IMR-90 (cell line): ENCODE measurements at regions not wholly inside any gene's neighbourhood (a gene's known extent, or its start where the extent isn't known, plus 50 kb on each side); places are given as distances from the start of the nearest gene placed in this dataset.

Experiments used
- ATAC-seq: fragments of 200-7000 bp; cut with Tn5 transposase; 2 replicates; pipeline ENCODE4 v1.9.1; 2020; ENCODE audit warnings: low read depth, mild to moderate bottlenecking, moderate library complexity
- BruUV-seq: library from RNA; stranded (reverse); fragments of 400-500 nt; replicated peaks from 2 replicates; lab custom pipeline; 2021; lab: Mats Ljungman, UMichigan
- CTCF ChIA-PET: fragments of 300-600 bp; formaldehyde crosslinking; extraction: SDS; loops from one replicate; lab custom pipeline; 2021; ENCODE audit warnings: antibody characterized with exemption; lab: Yijun Ruan, JAX
- POLR2A ChIA-PET: fragments of 300-600 bp; sonication (Branson Sonifier 250); formaldehyde crosslinking; loops from one replicate; lab custom pipeline; 2022; ENCODE audit warnings: antibody characterized with exemption; ENCODE audit not compliant: unreplicated experiment; lab: Charles Lee
- DNase-seq: peaks from one replicate; pipeline ENCODE4 v3.0.0; 2013
- H2AFZ ChIP-seq: replicated peaks from 2 replicates; pipeline ENCODE3; 2013; ENCODE audit warnings: low read length, mild to moderate bottlenecking; ENCODE audit not compliant: poor library complexity
- H2AK5ac ChIP-seq: 2 replicates; pipeline ENCODE4 v1.6.1; 2013; ENCODE audit warnings: low read depth, low read length, inconsistent platforms
- H2AK9ac ChIP-seq: replicated peaks from 2 replicates; pipeline ENCODE3; 2013; ENCODE audit warnings: mild to moderate bottlenecking, low read depth, low read length, moderate library complexity; ENCODE audit not compliant: poor library complexity
- H2BK120ac ChIP-seq: 2 replicates; pipeline ENCODE4 v1.6.1; 2013; ENCODE audit warnings: low read depth, low read length, inconsistent platforms
- H2BK15ac ChIP-seq: 3 replicates; pipeline ENCODE4 v1.6.1; 2013; ENCODE audit warnings: low read depth, low read length, inconsistent platforms
- H2BK20ac ChIP-seq: 2 replicates; pipeline ENCODE4 v1.6.1; 2013; ENCODE audit warnings: low read depth, mild to moderate bottlenecking, inconsistent platforms, low read length, moderate library complexity
- H2BK5ac ChIP-seq: 2 replicates; pipeline ENCODE4 v1.6.1; 2013; ENCODE audit warnings: mild to moderate bottlenecking, low read depth, low read length, inconsistent platforms; ENCODE audit not compliant: poor library complexity, severe bottlenecking
- H3K14ac ChIP-seq: replicated peaks from 2 replicates; pipeline ENCODE4 v1.6.1; 2013; ENCODE audit warnings: low read depth, low read length, inconsistent platforms
- H3K18ac ChIP-seq: 2 replicates; pipeline ENCODE4 v1.6.1; 2013; ENCODE audit warnings: low read depth, low read length, control low read depth
- H3K23ac ChIP-seq: 2 replicates; pipeline ENCODE4 v1.6.1; 2013; ENCODE audit warnings: low read depth, low read length, inconsistent platforms
- H3K27ac ChIP-seq: 2 replicates; pipeline ENCODE4 v1.5.1; 2013; ENCODE audit warnings: mild to moderate bottlenecking, control low read depth, low read length; ENCODE audit not compliant: insufficient read depth
- H3K27me3 ChIP-seq: 2 replicates; pipeline ENCODE4 v1.6.1; 2013; ENCODE audit warnings: low read length; ENCODE audit not compliant: control insufficient read depth, insufficient read depth
- H3K36me3 ChIP-seq: 2 replicates; pipeline ENCODE4 v1.6.1; 2013; ENCODE audit warnings: low read length, mixed read lengths; ENCODE audit not compliant: control insufficient read depth, insufficient read depth
- H3K4ac ChIP-seq: 2 replicates; pipeline ENCODE4 v1.6.1; 2013; ENCODE audit warnings: low read depth, low read length, inconsistent platforms
- H3K4me1 ChIP-seq: 2 replicates; pipeline ENCODE4 v1.6.1; 2013; ENCODE audit warnings: low read length, mixed read lengths; ENCODE audit not compliant: control insufficient read depth, insufficient read depth
- H3K4me2 ChIP-seq: 2 replicates; pipeline ENCODE4 v1.6.1; 2013; ENCODE audit warnings: low read depth, mild to moderate bottlenecking, control low read depth, low read length, moderate library complexity
- H3K4me3 ChIP-seq: 2 replicates; pipeline ENCODE4 v1.5.1; 2013; ENCODE audit warnings: low read depth, mild to moderate bottlenecking, control low read depth, low read length, moderate library complexity; ENCODE audit not compliant: insufficient read depth
- H3K56ac ChIP-seq: 2 replicates; pipeline ENCODE4 v1.6.1; 2013; ENCODE audit warnings: low read length, inconsistent platforms; ENCODE audit not compliant: insufficient read depth; ENCODE audit errors: extremely low read depth
- H3K79me1 ChIP-seq, 2 experiments: 2 replicates each; pipeline ENCODE4 v1.6.1; 2013; ENCODE audit warnings: low read length in 2 of 2, inconsistent platforms in 1 of 2, low read depth in 1 of 2
- H3K9ac ChIP-seq: 2 replicates; pipeline ENCODE4 v1.6.1; 2013; ENCODE audit warnings: low read depth, low read length, control low read depth
- H3K9me1 ChIP-seq: 2 replicates; pipeline ENCODE4 v1.6.1; 2013; ENCODE audit warnings: low read length, inconsistent platforms; ENCODE audit not compliant: insufficient read depth
- H3K9me3 ChIP-seq: 2 replicates; pipeline ENCODE4 v1.6.1; 2013; ENCODE audit warnings: low read length; ENCODE audit not compliant: control insufficient read depth, insufficient read depth
- H4K20me1 ChIP-seq: 2 replicates; pipeline ENCODE4 v1.6.1; 2013; ENCODE audit warnings: low read length, inconsistent platforms; ENCODE audit not compliant: insufficient read depth
- H4K5ac ChIP-seq: 2 replicates; pipeline ENCODE4 v1.6.1; 2013; ENCODE audit warnings: mild to moderate bottlenecking, low read depth, low read length, control low read depth
- H4K8ac ChIP-seq, 2 experiments: 2 replicates each; pipeline ENCODE4 v1.6.1; 2013; ENCODE audit warnings: low read depth in 2 of 2, low read length in 2 of 2, control low read depth in 1 of 2, inconsistent platforms in 1 of 2
- H4K91ac ChIP-seq: 2 replicates; pipeline ENCODE4 v1.6.1; 2013; ENCODE audit warnings: low read depth, low read length, inconsistent platforms; ENCODE audit not compliant: insufficient read depth
- CEBPB ChIP-seq: IDR thresholded peaks from 2 replicates; pipeline ENCODE4 v1.6.1; 2012; ENCODE audit warnings: low read depth, low read length, improper control_type of control experiment
- ELK1 ChIP-seq: fragments of 150-350 bp; IDR thresholded peaks from 2 replicates; pipeline ENCODE4 v1.6.1; 2016; ENCODE audit warnings: low read depth, mild to moderate bottlenecking, low read length, moderate library complexity, borderline replicate concordance
- WGBS, 2 experiments: methylation state at CpG; one replicate each; pipeline versions ENCODE4 v1.1.5 to v1.1.7; 2013; ENCODE audit warnings: missing lambda C conversion rate in 2 of 2; ENCODE audit not compliant: insufficient read length in 1 of 2; ENCODE audit errors: extremely low coverage in 2 of 2; 5-methylcytosine and 5-hydroxymethylcytosine counted together
- dilution Hi-C: fragments of 300-500 bp; cut with HindIII; formaldehyde crosslinking; loops from one replicate; pipeline ENCODE4 v1.14.3; 2018; ENCODE audit warnings: low sequenced_read_pairs; ENCODE audit not compliant: unreplicated experiment
- in situ Hi-C: fragments of 300-500 bp; cut with MboI; formaldehyde crosslinking; loops from 3 replicates; pipeline ENCODE4 v1.14.3; 2019; ENCODE audit warnings: low sequenced_read_pairs, inconsistent platforms, mixed read lengths
- intact Hi-C: fragments of 100-400 bp; cut with micrococcal nuclease; formaldehyde crosslinking; loops from 2 replicates; pipeline ENCODE4 v1.10.0; 2022

DNA sequence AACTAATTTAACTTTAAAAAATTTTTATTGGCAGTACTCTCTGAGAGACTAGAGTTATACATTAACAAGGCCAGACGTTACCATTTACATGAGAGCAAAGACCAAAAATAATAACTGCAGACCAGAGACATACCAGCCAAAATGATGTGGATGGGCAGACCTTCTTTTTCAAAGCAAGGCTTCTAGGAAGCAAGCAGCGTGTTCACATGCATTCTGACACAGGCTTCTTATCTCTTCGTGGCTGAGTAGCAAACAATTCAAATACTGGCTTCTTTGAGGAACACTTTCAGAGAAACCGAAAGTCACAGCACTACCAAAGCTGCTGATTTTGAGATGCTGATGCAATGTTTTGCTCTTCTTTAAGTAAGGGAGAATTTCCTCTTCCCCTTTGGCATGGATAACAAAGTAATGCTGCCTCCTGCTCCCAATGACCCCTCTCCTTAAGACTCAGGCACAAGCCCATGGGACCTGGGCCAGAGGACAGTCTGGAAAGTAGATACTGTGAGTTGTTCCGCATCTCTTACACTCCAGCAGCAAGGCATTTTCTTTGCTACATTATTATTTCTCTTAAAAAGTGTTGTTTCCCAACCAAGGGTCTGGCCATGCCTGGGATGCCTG is 181.9 kb downstream of the MREG start:
- no peak for TF ChIP-seq ELK1
- peak; percentile 64; the same call in 1 of the 2 replicates for TF ChIP-seq CEBPB
- peak overlapping the region; percentile 93; the same call in 1 of the 2 replicates for H3K56ac ChIP-seq
- peak overlapping the region; percentile 88 for H2AFZ ChIP-seq
- WGBS, 2 experiments, result no CpG with 5 or more reads among the region's 5 CpGs
- POLR2A ChIA-PET, result no interaction called here
- peak; percentile 78 for DNase-seq
- H4K20me1 ChIP-seq, result no peaks in the 10 kb centered on the region
- peak overlapping the region; percentile 43 for H2AK9ac ChIP-seq
- H2BK20ac ChIP-seq, result peak overlapping the region; percentile 79
- dilution Hi-C loops, result no loop called here
- intact Hi-C loops, result loop anchor here (2.0 kb wide), 1 partner anchor 395 kb away; the partner anchor contains the start of gene FN1
- peak overlapping the region; percentile 82 for H2AK5ac ChIP-seq
- peak overlapping the region; percentile 81 for H3K4me2 ChIP-seq
- no peaks in the 10 kb centered on the region for H3K9me3 ChIP-seq
- H2BK5ac ChIP-seq, result peak overlapping the region; percentile 69
- H3K18ac ChIP-seq, result peak overlapping the region; percentile 91
- CTCF ChIA-PET, result interaction anchor here (2.4 kb wide), 1 partner anchor 12 kb away, joined by 5 read pairs; no protein-coding TSS in a partner anchor
- peaks cover 10% of the 10 kb centered on the region for H3K4me1 ChIP-seq
- H3K9ac ChIP-seq, result peak overlapping the region; percentile 54
- H3K36me3 ChIP-seq, result no peaks in the 10 kb centered on the region
- no peaks in the 10 kb centered on the region for H3K27me3 ChIP-seq
- peak overlapping the region; percentile 97 for H4K91ac ChIP-seq
- no TSS peak for BruUV-seq
- peak overlapping the region; percentile 89 for H3K4ac ChIP-seq
- peak overlapping the region; percentile 6; the same call in 1 of the 2 replicates for H3K4me3 ChIP-seq
- peak overlapping the region; percentile 70 for H3K14ac ChIP-seq
- peak; percentile 33 for ATAC-seq
- in situ Hi-C loops, result no loop called here
- peak overlapping the region; percentile 80 to 99 for H4K8ac ChIP-seq
- no peaks in the 10 kb centered on the region for H3K79me1 ChIP-seq
- H3K9me1 ChIP-seq, result peaks cover 7% of the 10 kb centered on the region; the same call in 1 of the 2 replicates
- H2BK15ac ChIP-seq, result peak overlapping the region; percentile 97
- H3K23ac ChIP-seq, result peak overlapping the region; percentile 83
- H4K5ac ChIP-seq, result peak overlapping the region; percentile 89
- peak overlapping the region; percentile 96 for H2BK120ac ChIP-seq
- H3K27ac ChIP-seq, result peak overlapping the region; percentile 82; the same call in 1 of the 2 replicates
